Fibroblast of lung (primary cell): ENCODE measurements at regions not wholly inside any gene's neighbourhood (a gene's known extent, or its start where the extent isn't known, plus 50 kb on each side); places are given as distances from the start of the nearest gene placed in this dataset.
A peak's percentile ranks its signal among the peaks of the same experiment; 100 is the strongest.

Source experiments
- DNase-seq, 2 donors: peaks; one replicate each; pipeline versions ENCODE4 v3.0.0 to v3.0.0-alpha.2; 2010; ENCODE audit warnings: low read depth in 2 of 2
- H2AFZ ChIP-seq: 2 replicates; pipeline ENCODE4 v1.5.1; 2012; ENCODE audit warnings: low read length, control low read depth, inconsistent platforms
- H3K27ac ChIP-seq: 2 replicates; pipeline ENCODE4 v1.5.1; 2011; ENCODE audit warnings: low read length, control low read depth; ENCODE audit not compliant: insufficient read depth
- H3K27me3 ChIP-seq: 2 replicates; pipeline ENCODE4 v1.5.1; 2011; ENCODE audit warnings: mild to moderate bottlenecking, low read length; ENCODE audit not compliant: control insufficient read depth, insufficient read depth
- H3K36me3 ChIP-seq: 2 replicates; pipeline ENCODE4 v1.5.1; 2011; ENCODE audit warnings: low read length; ENCODE audit not compliant: control insufficient read depth, insufficient read depth
- H3K4me1 ChIP-seq: 2 replicates; pipeline ENCODE4 v1.5.1; 2011; ENCODE audit warnings: low read length; ENCODE audit not compliant: control insufficient read depth, insufficient read depth; ENCODE audit errors: extremely low read depth
- H3K4me2 ChIP-seq: 2 replicates; pipeline ENCODE4 v1.5.1; 2011; ENCODE audit warnings: low read length, control low read depth; ENCODE audit not compliant: insufficient read depth; ENCODE audit errors: extremely low read depth
- H3K4me3 ChIP-seq, 4 experiments: fragments of 200-600 bp in 1 of 4; sonication (generic) in 1 of 4; replicated peaks in 1 of 4; 2 replicates each; pipeline ENCODE4 v1.5.1; 2011 to 2016; ENCODE audit warnings: low read length in 4 of 4, low read depth in 3 of 4, mild to moderate bottlenecking in 3 of 4, control low read depth in 2 of 4, inconsistent platforms in 1 of 4, mixed read lengths in 1 of 4; ENCODE audit not compliant: insufficient read depth in 1 of 4; ENCODE audit errors: control extremely low read depth in 1 of 4
- H3K79me2 ChIP-seq: 2 replicates; pipeline ENCODE4 v1.5.1; 2012; ENCODE audit warnings: mild to moderate bottlenecking, low read length, inconsistent platforms; ENCODE audit not compliant: control insufficient read depth, insufficient read depth
- H3K9ac ChIP-seq: 2 replicates; pipeline ENCODE4 v1.5.1; 2011; ENCODE audit warnings: mild to moderate bottlenecking, low read length, control low read depth; ENCODE audit not compliant: insufficient read depth
- H3K9me3 ChIP-seq: 2 replicates; pipeline ENCODE4 v1.5.1; 2012; ENCODE audit warnings: low read depth, low read length; ENCODE audit not compliant: control insufficient read depth, insufficient read depth
- H4K20me1 ChIP-seq: 2 replicates; pipeline ENCODE4 v1.5.1; 2011; ENCODE audit warnings: low read length; ENCODE audit not compliant: control insufficient read depth, insufficient read depth; ENCODE audit errors: extremely low read depth
- EZH2 ChIP-seq: IDR thresholded peaks from 2 replicates; pipeline ENCODE4 v1.5.1; 2012; ENCODE audit warnings: low read length, control low read depth, mild to moderate bottlenecking; ENCODE audit errors: missing control alignments
- TF ChIP-seq, protein P1 (sequence below), 2 donors: IDR thresholded peaks in 1 of 2; conservative IDR thresholded peaks in 1 of 2; 1 replicate in 1 of 2; 2 replicates in 1 of 2; pipeline ENCODE4 v1.5.1; 2011 to 2012; ENCODE audit warnings: low read length in 2 of 2, control low read depth in 1 of 2, inconsistent platforms in 1 of 2, low read depth in 1 of 2, mild to moderate bottlenecking in 1 of 2

DNA sequence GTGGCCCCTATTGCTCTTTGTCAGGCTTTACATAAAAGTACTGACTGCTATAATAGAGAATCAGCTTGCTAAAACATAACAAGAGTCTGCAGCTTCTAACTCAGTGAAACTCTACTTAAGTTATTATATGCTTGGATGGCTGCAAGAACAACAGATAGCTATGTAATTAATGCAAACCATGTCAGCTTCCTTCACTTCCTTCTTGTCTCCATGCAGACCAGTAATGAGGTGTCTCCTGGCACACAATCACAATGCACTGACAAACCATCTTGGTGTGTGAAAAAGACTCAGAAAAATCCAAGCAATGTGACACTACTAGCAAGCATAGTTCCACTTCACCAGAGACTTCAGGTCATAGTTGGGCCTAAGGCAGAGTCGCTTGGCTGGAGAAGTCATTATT, 2068.9 kb upstream of the PIK3C3 start:
- no peaks in the 10 kb centered on the region for H3K9me3 ChIP-seq
- H3K4me3 ChIP-seq: no peak overlapping the region
- peak in 1 of 2 donors; percentile 9 for DNase-seq
- no peaks in the 10 kb centered on the region for H3K27me3 ChIP-seq
- H2AFZ ChIP-seq: no peak overlapping the region
- H3K4me2 ChIP-seq: no peak overlapping the region
- H3K4me1 ChIP-seq: no peaks in the 10 kb centered on the region
- no peaks in the 10 kb centered on the region for H3K79me2 ChIP-seq
- no peak overlapping the region for H3K27ac ChIP-seq
- peaks cover 1% of the 10 kb centered on the region for H4K20me1 ChIP-seq
- no peaks in the 10 kb centered on the region for H3K36me3 ChIP-seq
- TF ChIP-seq, protein P1, sequence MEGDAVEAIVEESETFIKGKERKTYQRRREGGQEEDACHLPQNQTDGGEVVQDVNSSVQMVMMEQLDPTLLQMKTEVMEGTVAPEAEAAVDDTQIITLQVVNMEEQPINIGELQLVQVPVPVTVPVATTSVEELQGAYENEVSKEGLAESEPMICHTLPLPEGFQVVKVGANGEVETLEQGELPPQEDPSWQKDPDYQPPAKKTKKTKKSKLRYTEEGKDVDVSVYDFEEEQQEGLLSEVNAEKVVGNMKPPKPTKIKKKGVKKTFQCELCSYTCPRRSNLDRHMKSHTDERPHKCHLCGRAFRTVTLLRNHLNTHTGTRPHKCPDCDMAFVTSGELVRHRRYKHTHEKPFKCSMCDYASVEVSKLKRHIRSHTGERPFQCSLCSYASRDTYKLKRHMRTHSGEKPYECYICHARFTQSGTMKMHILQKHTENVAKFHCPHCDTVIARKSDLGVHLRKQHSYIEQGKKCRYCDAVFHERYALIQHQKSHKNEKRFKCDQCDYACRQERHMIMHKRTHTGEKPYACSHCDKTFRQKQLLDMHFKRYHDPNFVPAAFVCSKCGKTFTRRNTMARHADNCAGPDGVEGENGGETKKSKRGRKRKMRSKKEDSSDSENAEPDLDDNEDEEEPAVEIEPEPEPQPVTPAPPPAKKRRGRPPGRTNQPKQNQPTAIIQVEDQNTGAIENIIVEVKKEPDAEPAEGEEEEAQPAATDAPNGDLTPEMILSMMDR (conservative IDR thresholded peaks at IDR 0.05 in 1 of 2, IDR thresholded peaks at IDR 0.05 in 1 of 2; ENCODE audit: low read depth in 1 of 2, low read length in 2 of 2): no peak
- no peak for TF ChIP-seq EZH2
- H3K9ac ChIP-seq: no peak overlapping the region

DNA sequence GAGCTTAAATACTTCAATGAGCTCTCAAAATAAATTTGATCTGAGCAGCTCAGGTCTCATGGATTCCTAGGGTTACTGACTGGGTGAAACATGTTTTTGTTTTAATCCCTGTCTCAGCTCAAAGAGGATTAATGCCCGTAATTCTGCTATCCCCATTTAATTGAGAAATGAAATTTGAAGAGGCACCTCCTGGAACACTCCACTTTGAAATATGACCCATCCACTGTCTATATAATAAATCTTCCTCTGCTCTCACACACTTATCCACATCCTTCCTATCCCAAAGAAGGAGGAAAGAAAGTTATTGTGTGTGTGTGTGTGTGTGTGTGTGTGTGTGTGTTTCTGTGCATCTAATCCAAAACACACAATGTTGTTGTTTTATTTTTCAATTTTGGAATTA, 2082.4 kb upstream of the PIK3C3 start:
- Histone ChIP-seq H3K4me2 (no peak overlapping the region), H3K27me3 (no peaks in the 10 kb centered on the region), H3K4me3 (no peak overlapping the region), H3K9ac (no peak overlapping the region), H4K20me1 (no peaks in the 10 kb centered on the region), H2AFZ (no peak overlapping the region), H3K9me3 (no peaks in the 10 kb centered on the region), H3K36me3 (no peaks in the 10 kb centered on the region), H3K4me1 (no peaks in the 10 kb centered on the region), H3K27ac (no peak overlapping the region), H3K79me2 (no peaks in the 10 kb centered on the region)
- no peak for TF ChIP-seq EZH2
- TF ChIP-seq, protein P1 (conservative IDR thresholded peaks at IDR 0.05 in 1 of 2, IDR thresholded peaks at IDR 0.05 in 1 of 2; ENCODE audit: low read depth in 1 of 2, low read length in 2 of 2): no peak
- no peak for DNase-seq

DNA sequence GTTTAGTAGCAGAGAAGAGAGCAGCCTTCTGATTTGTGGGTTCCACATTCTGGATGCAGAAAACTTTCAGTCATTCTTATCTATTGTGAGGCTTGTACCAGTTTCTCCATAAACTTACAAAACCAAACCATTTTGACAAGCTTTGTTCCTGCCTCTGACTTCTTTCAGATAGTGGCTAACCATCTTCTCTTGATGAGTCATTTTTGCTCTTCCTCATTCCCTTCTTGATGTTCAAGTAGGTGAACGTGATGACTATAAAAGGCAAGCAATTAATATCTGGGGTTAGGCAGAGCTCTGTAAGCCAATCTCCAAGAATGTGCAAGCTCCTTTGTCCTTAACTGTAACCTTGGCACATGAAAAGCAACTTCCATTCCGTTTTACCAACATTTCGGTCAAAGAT, 2083.1 kb upstream of the PIK3C3 start:
- H3K4me1 ChIP-seq: no peaks in the 10 kb centered on the region
- H3K9me3 ChIP-seq: no peaks in the 10 kb centered on the region
- no peaks in the 10 kb centered on the region for H3K36me3 ChIP-seq
- no peak overlapping the region for H2AFZ ChIP-seq
- H3K27me3 ChIP-seq: no peaks in the 10 kb centered on the region
- peak in 1 of 2 donors; percentile 4 for DNase-seq
- H3K9ac ChIP-seq: no peak overlapping the region
- no peak for TF ChIP-seq EZH2
- TF ChIP-seq, protein P1 (conservative IDR thresholded peaks at IDR 0.05 in 1 of 2, IDR thresholded peaks at IDR 0.05 in 1 of 2; ENCODE audit: low read depth in 1 of 2, low read length in 2 of 2): no peak
- no peak overlapping the region for H3K27ac ChIP-seq
- H3K79me2 ChIP-seq: no peaks in the 10 kb centered on the region
- H3K4me2 ChIP-seq: no peak overlapping the region
- no peak overlapping the region for H3K4me3 ChIP-seq
- no peaks in the 10 kb centered on the region for H4K20me1 ChIP-seq
